HepG2 (cell line): ENCODE measurements at regions not wholly inside any gene's neighbourhood (a gene's known extent, or its start where the extent isn't known, plus 50 kb on each side); places are given as distances from the start of the nearest gene placed in this dataset.

Experiments
- ATAC-seq: fragments of 200-7000 bp; cut with Tn5 transposase; 3 replicates; pipeline ENCODE4 v1.9.1; 2020; ENCODE audit warnings: mild to moderate bottlenecking, moderate library complexity
- BruUV-seq: library from RNA; stranded (reverse); fragments of 400-500 nt; replicated peaks from 2 replicates; lab custom pipeline; 2021; lab: Mats Ljungman, UMichigan
- CTCF ChIA-PET: fragments of 300-600 bp; formaldehyde crosslinking; extraction: SDS; loops from one replicate; lab custom pipeline; 2021; ENCODE audit warnings: low total read pairs, inconsistent platforms, low intra/inter-chr PET ratio; lab: Yijun Ruan, JAX
- POLR2A ChIA-PET: fragments of 350-600 bp; sonication (Branson Sonifier 250); formaldehyde crosslinking; loops from one replicate; lab custom pipeline; 2020; ENCODE audit warnings: antibody characterized with exemption, inconsistent platforms; lab: Yijun Ruan, JAX
- DNase-seq: peaks from one replicate; pipeline ENCODE4 v3.0.0-alpha.2; 2015; ENCODE audit warnings: low spot score
- FAIRE-seq: peaks from 3 replicates; lab custom pipeline; 2011; peaks lifted over from hg19 to GRCh38; lab: Jason Lieb, UNC
- H2AFZ ChIP-seq: one replicate; pipeline ENCODE4 v1.6.1; 2011; ENCODE audit warnings: low read length, inconsistent platforms
- H3K27ac ChIP-seq: fragments of 300-600 bp; 3 replicates; pipeline ENCODE4 v1.8.0; 2011; ENCODE audit warnings: mixed run types, mild to moderate bottlenecking, mixed read lengths, low read length, inconsistent platforms; ENCODE audit not compliant: insufficient read depth; ENCODE audit errors: extremely low read length
- H3K27me3 ChIP-seq, 2 experiments: fragments of 200-600 bp in 1 of 2; 2 replicates in 1 of 2; 3 replicates in 1 of 2; pipeline versions ENCODE4 v1.6.0 to v1.8.0; 2011; ENCODE audit warnings: low read length in 2 of 2, mild to moderate bottlenecking in 2 of 2, moderate library complexity in 2 of 2, inconsistent platforms in 1 of 2; ENCODE audit not compliant: insufficient read depth in 2 of 2, control insufficient read depth in 1 of 2
- H3K36me3 ChIP-seq, 2 experiments: fragments of 200-600 bp in 1 of 2; replicated peaks in 1 of 2; 2 replicates in 1 of 2; 3 replicates in 1 of 2; pipeline versions ENCODE4 v1.5.1 to v1.8.0; 2011; ENCODE audit warnings: low read length in 2 of 2, inconsistent platforms in 1 of 2; ENCODE audit not compliant: insufficient read depth in 2 of 2, control insufficient read depth in 1 of 2
- H3K4me1 ChIP-seq: 2 replicates; pipeline ENCODE4 v1.5.1; 2012; ENCODE audit warnings: low read length, inconsistent platforms; ENCODE audit not compliant: insufficient read depth
- H3K4me2 ChIP-seq: 2 replicates; pipeline ENCODE4 v1.6.0; 2011; ENCODE audit warnings: low read depth, low read length, inconsistent platforms
- H3K4me3 ChIP-seq, 3 experiments: fragments of 200-600 bp in 1 of 3; sonication (generic), shearing (Covaris generic) in 1 of 3; replicated peaks in 1 of 3; 2 replicates each; pipeline ENCODE4 v1.5.1; 2011 to 2016; ENCODE audit warnings: low read length in 3 of 3, inconsistent platforms in 2 of 3, low read depth in 2 of 3, mild to moderate bottlenecking in 2 of 3, control low read depth in 1 of 3, mixed read lengths in 1 of 3; ENCODE audit not compliant: insufficient read depth in 1 of 3
- H3K79me2 ChIP-seq: one replicate; pipeline ENCODE4 v1.6.1; 2011; ENCODE audit warnings: low read length, inconsistent platforms; ENCODE audit not compliant: insufficient read depth
- H3K9ac ChIP-seq: 2 replicates; pipeline ENCODE4 v1.6.0; 2011; ENCODE audit warnings: mild to moderate bottlenecking, low read depth, low read length, inconsistent platforms; ENCODE audit not compliant: insufficient read depth
- H3K9me3 ChIP-seq: 2 replicates; pipeline ENCODE4 v1.5.1; 2012; ENCODE audit warnings: mild to moderate bottlenecking, low read length
- H4K20me1 ChIP-seq: 2 replicates; pipeline ENCODE4 v1.6.0; 2011; ENCODE audit warnings: inconsistent platforms, mild to moderate bottlenecking, low read length, moderate library complexity; ENCODE audit not compliant: insufficient read depth
- DR1 ChIP-seq: sonication (generic); formaldehyde crosslinking; IDR thresholded peaks from 2 replicates; pipeline ENCODE4 v1.8.0; 2021; ENCODE audit warnings: mild to moderate bottlenecking, missing genetic modification reagents, inconsistent platforms
- SALL1 ChIP-seq: sonication (generic); formaldehyde crosslinking; IDR thresholded peaks from 2 replicates; pipeline ENCODE4 v1.8.0; 2022; ENCODE audit warnings: mild to moderate bottlenecking, missing genetic modification reagents
- ZNF275 ChIP-seq: sonication (generic); formaldehyde crosslinking; IDR thresholded peaks from 2 replicates; pipeline ENCODE4 v1.8.0; 2022; ENCODE audit warnings: missing genetic modification reagents, mild to moderate bottlenecking, inconsistent platforms, borderline replicate concordance
- WGBS: methylation state at CpG from one replicate; pipeline ENCODE4 v1.1.6; 2017; ENCODE audit warnings: low lambda C conversion rate; 5-methylcytosine and 5-hydroxymethylcytosine counted together
- in situ Hi-C: cut with HindIII; loops from 2 replicates; pipeline ENCODE4 v1.10.0; 2017; ENCODE audit warnings: low pct_unique_long_range_greater_than_20kb; ENCODE audit not compliant: extremely low pct_ligation_motif_present
- intact Hi-C: fragments of 100-400 bp; cut with micrococcal nuclease; formaldehyde crosslinking; loops from one replicate; pipeline ENCODE4 v1.10.0; 2022; ENCODE audit not compliant: unreplicated experiment

GRCh38 chr15:93201940-93202339 is 112.9 kb upstream of the RGMA start:
- no peaks in the 10 kb centered on the region for H4K20me1 ChIP-seq
- H3K27me3 ChIP-seq = peaks cover 0 to 20% of the 10 kb centered on the region in 2 experiments; a peak in 3 of 5 replicates
- BruUV-seq = no TSS peak
- POLR2A ChIA-PET = no interaction called here
- intact Hi-C loops = no loop called here
- H3K9me3 ChIP-seq = no peaks in the 10 kb centered on the region
- no peak overlapping the region for H3K9ac ChIP-seq
- no peaks in the 10 kb centered on the region for H3K79me2 ChIP-seq
- WGBS = 0% methylated on average over 4 of the region's 4 CpGs
- FAIRE-seq (no peak), DNase-seq (no peak), ATAC-seq (no peak)
- H3K4me3 ChIP-seq = no peak overlapping the region
- TF ChIP-seq DR1 = no peak
- TF ChIP-seq SALL1 = no peak
- H3K27ac ChIP-seq = no peak overlapping the region
- CTCF ChIA-PET = no interaction called here
- H2AFZ ChIP-seq = no peak overlapping the region
- in situ Hi-C loops = no loop called here
- H3K4me2 ChIP-seq = no peak overlapping the region
- no peaks in the 10 kb centered on the region for H3K4me1 ChIP-seq
- H3K36me3 ChIP-seq = no peaks in the 10 kb centered on the region

GRCh38 chr15:93200837-93201226 is 111.8 kb upstream of the RGMA start:
- H2AFZ ChIP-seq = no peak overlapping the region
- ATAC-seq = no peak
- intact Hi-C loops = no loop called here
- H3K79me2 ChIP-seq = no peaks in the 10 kb centered on the region
- no TSS peak for BruUV-seq
- TF ChIP-seq ZNF275 (CRISPR knock-in tag) = no peak
- 0% methylated on average over 2 of the region's 4 CpGs for WGBS
- no peak overlapping the region for H3K4me3 ChIP-seq
- no peak overlapping the region for H3K27ac ChIP-seq
- H3K9me3 ChIP-seq = no peaks in the 10 kb centered on the region
- in situ Hi-C loops = no loop called here
- no peak overlapping the region for H3K9ac ChIP-seq
- H3K4me1 ChIP-seq = no peaks in the 10 kb centered on the region
- ChIA-PET CTCF (no interaction called here), POLR2A (no interaction called here)
- no peak for DNase-seq
- no peak overlapping the region for H3K4me2 ChIP-seq
- peaks cover 0 to 10% of the 10 kb centered on the region in 2 experiments; a peak in 2 of 5 replicates for H3K27me3 ChIP-seq
- H3K36me3 ChIP-seq = no peaks in the 10 kb centered on the region
- no peak for FAIRE-seq
- H4K20me1 ChIP-seq = no peaks in the 10 kb centered on the region
